Gastrocnemius medialis (tissue), 4 donors: ENCODE measurements at regions not wholly inside any gene's neighbourhood (a gene's known extent, or its start where the extent isn't known, plus 50 kb on each side); places are given as distances from the start of the nearest gene placed in this dataset.

Experiments used
- CTCF ChIP-seq, 5 experiments: fragments of 450-650 bp in 3 of 5; fragments of 200-600 bp in 2 of 5; sonication (generic) in 2 of 5; IDR thresholded peaks in 4 of 5; conservative IDR thresholded peaks in 1 of 5; 1 replicate in 4 of 5; 2 replicates in 1 of 5; pipeline ENCODE4 v1.5.1; 2016 to 2019; ENCODE audit warnings: antibody characterized with exemption in 5 of 5, mild to moderate bottlenecking in 3 of 5, moderate library complexity in 3 of 5
- POLR2A ChIP-seq, 2 donors: fragments of 450-650 bp; IDR thresholded peaks; one replicate each; pipeline ENCODE4 v1.6.1; 2017; ENCODE audit warnings: antibody characterized with exemption in 2 of 2, mild to moderate bottlenecking in 2 of 2, moderate library complexity in 2 of 2

- no peak for TF ChIP-seq CTCF (IDR thresholded peaks at IDR 0.05 in 4 of 5, conservative IDR thresholded peaks at IDR 0.05 in 1 of 5)
- no peak for TF ChIP-seq POLR2A (IDR thresholded peaks at IDR 0.05)
Measured at GRCh38 chr1:234943836-234944402, 184.7 kb downstream of the TOMM20 start.
